NCI-H2196 (cell line): ENCODE measurements at regions not wholly inside any gene's neighbourhood (a gene's known extent, or its start where the extent isn't known, plus 50 kb on each side); places are given as distances from the start of the nearest gene placed in this dataset.
A peak's percentile ranks its signal among the peaks of the same experiment; 100 is the strongest.

ENCODE experiments used
- DNase-seq: peaks from one replicate; lab custom pipeline; 2025; ENCODE audit not compliant: unreplicated experiment; lab: John Stamatoyannopoulos, UW

DNA sequence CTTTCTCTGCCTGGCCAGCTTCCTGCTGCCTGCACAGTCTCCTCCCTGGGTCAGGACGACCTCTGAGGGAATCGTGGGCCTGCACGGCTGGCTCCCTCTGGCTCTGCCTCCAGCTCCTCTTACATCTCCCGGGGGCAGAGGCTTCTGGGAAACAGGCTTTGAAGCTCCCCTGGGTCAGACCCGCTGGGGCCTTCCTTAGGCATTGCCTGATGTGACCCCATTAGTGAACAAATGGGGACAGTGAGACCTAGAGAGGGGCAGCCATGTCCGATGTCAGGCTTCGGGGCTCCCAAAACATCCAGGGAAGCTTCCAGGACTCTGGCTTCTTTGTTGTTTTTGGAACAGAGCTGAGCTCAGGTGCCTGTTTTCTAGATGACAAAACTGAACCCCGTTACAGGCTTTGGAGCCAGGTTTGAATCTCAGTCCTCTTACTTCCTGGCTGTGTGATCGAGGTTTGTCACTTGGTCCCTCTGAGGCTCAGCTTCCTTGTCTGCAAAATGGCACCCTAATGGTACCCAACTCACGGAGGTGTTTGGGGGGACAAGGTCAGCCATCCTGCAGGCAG is 94.3 kb downstream of the CEBPB start:
- no peak for DNase-seq

DNA sequence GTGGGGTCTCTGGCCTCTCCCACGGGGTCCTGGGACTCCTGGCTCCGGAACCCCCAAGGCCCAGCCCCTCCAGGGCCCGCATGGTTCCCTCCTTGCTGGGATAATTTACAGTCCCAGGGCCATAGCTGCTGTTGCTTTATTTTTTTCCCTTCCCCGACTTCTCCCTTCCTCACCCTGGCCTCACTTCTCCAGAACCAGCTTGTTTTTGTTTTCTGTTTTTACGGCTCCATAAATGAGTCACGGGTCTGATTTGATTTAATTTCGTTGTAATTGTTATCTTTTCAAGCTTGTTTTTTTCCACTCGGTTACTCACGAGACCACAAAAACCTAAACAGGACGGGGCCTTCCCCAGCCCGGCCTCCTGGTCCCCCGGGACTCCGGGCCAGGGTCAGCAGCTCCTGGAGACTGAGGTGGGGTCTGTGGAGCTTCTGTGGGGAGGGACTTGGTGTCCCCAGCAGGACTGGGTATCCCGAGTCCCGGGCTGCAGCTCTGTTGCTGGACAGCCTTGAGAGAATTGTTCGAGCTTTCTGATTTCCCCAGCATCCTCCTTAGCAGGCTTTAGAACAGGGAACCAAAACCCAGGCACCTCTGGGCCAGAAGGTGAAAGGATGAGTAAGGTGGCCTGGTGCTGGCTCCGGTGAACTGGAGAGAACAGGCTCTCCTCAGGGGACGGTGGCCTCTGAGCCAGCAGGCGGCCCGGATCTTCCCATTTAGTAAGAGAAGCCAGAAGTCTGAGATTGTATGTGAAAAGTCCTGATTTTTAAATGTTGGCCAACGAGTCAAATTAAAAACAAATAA is 94.9 kb downstream of the CEBPB start:
- no peak for DNase-seq

DNA sequence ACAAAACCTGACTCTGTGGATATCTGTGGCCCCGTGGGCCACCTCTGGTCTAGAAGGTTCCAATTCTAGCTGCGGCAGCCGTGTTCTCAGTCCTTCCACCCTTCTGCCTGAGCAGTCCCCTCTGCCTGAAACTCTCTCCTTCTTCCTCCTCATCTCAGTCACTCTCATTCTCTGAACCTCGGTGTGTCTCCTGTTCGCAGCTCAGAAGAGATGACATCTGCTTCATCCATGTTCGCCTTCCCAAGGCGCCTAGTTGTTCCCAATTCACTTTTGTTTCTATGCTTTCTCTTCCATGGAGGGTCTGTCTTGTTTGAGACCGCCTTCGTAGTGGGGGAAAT is 95.5 kb downstream of the CEBPB start:
- DNase-seq = no peak

DNA sequence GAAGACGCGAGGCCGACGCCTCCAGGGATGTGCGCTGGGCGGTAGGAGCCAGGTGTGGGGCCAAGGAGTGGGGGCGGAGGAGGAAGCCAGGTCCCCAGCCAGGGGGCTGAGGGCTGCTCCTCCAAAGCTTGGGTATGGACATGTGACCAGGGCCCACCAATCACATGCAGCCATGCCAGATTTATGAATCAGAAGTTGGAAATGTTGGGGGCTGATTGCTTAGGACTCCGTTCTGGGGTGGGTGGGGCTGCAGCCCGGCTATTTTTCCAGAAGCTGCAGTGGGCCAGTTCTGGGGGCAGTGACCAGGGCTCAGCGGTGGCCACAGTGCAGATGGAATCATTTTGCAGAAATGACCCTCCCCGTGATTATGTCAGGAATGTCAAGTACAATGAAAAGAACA is 96.0 kb downstream of the CEBPB start:
- DNase-seq = no peak

DNA sequence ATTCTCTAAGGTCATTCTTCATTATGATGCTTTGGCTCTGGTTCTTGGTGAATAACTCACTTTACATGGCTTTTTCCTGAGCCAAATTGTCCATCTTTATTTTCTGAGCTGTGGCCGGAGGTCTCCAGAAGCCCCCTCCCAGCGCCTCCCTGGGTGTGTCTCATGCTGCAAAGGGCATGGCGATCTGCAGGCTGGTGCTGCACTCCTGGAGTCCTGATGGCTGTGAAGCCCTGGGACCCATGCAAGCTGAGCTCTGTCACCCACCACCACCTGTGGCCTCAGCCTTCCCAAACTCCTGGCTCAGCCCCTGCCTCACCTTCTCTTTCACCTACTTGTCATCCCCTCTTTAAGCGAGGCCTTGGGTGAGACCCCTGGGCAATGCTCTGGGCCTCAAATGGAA is 96.9 kb downstream of the CEBPB start:
- no peak for DNase-seq

DNA sequence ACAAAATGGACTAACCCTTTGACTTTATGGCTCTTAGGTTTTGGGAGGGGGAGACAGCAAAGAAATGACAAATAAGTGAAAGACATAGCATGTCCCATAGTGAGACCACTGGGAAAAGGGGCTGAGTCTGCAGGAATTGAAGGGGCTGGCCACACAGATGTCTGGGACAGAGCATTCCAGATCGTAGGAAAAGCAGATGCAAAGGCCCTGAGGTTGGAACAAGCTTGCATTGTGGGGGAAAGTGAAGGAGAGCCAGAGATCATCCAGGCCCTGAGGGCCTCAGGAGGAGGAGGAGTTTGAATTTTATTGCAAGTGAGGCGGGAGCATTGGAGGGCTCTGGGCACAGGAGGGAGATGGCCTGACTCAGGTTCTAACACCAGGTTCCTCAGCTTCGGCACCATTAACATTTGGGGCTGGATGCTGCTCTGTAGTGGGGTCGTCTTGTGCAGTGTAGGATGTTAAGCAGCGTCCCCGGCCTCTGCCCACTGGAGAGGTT is 97.5 kb downstream of the CEBPB start:
- DNase-seq = no peak

DNA sequence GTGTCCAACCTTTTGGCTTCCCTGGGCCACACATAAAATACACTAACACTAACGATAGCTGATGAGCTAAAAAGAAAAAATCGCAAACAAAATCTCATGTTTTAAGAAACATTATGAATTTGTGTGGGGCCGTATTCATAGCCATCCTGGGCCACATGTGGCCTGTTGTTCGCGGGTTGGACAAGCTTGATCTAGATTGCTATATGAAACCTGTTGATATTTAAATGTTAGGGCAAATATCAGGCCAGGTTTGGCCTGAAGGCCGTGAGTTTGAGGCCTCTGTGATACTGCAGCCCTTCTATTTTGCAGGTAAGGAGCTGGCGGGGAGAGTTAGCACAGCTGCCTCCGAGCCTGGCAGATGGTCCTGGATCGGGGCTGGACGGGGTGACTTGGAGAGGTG is 99.0 kb downstream of the CEBPB start:
- DNase-seq = no peak

DNA sequence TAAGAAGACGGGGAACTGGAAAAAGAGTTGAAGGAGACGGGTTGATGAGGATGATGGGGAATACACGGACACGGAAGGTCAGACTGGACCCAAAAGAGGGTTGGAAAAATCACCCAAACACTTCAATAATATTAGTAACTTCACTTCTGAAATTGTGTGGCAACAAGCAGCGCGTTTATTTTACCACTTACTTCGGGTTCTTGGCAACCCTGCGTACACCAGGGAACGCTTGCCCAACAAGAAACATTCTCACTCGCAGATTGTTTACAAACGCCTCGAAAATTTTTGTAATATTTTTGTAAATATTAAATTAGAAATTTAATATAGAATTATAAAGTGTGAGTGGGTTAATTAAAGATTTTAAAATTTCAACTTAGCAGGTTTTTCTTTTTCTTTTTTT is 99.5 kb downstream of the CEBPB start:
- no peak for DNase-seq

DNA sequence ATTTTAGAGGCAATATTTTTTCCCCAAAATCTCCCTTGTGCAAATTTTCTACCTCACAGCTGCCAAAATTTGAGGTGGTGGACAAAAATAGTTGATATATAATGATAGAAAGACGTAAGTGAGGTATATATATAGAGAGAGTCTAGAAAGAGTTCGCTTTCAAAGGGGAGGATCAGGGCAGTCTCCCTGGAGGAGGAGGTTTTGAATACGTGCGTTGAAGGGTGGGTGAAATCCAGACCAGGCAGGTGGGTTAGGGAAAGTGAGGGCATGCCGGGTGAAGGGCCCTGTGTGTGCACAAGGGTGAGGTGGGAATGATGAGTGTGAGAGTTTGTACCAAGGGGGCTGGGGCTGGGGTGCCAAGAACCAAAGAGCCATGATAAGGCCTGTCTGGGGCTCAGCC is 100.2 kb downstream of the CEBPB start:
- no peak for DNase-seq

DNA sequence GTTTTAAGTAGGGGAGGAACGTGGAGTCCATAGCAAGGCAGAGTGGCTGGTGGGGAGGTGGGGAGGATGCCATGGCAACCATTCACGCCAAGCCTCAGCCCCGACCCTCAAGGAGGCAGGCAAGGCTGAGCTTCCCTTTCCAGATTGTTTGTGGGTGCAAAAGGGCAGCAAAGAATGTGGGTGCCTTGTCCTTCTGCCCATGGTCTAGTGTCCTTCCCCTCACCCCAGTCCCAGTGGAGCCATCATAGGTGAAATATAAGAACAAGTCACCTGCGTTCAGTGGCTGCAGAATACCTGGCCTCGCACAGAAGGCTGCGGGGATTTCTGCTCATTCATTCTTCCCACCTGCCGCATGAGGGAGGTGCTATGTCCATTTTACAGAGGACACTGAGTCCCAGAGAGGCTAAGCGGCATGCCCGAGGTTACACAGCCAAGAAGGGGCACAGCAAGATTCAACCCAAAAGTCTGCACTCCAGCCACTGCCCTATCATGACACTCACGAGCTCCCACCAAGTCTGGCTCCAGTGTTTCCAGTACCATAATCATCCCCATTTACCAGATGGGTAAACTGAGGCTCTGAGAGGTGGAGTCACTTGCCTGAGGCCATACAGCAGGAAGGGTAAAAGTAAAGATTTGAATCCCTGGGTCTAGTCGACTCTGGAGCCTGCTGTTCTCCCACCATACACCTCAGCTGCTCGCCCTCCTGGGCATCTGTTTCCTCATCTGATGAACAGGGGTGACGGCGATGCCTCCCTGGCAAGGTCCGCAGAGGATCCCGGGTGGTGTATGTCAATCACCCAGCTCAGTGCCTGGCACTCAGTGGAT is 100.8 kb downstream of the CEBPB start:
- no peak for DNase-seq

DNA sequence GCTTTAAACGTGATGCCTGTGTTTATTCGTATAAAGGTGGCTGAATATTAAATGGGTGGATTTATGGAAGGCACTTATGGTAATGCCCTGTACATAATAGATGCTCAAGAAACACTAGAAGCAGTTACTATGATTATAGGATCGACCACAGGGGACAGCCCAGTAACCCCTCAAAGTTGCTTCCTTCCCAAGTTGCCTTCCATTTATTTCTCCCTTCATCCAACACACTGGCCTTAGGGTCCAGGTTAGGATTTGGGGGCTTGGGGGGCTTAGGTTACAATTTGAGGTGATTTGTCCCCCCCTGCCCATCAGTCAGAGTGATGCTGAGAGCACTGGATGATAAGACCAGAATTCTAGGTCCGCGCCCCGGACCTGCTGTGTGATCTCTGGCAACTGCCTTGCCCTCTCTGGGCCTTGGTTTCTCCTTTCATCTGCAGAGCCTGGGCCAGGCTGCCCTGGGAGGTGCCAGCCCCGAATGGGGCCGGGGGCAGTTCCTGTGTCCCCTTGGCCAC is 101.5 kb downstream of the CEBPB start:
- DNase-seq = no peak

DNA sequence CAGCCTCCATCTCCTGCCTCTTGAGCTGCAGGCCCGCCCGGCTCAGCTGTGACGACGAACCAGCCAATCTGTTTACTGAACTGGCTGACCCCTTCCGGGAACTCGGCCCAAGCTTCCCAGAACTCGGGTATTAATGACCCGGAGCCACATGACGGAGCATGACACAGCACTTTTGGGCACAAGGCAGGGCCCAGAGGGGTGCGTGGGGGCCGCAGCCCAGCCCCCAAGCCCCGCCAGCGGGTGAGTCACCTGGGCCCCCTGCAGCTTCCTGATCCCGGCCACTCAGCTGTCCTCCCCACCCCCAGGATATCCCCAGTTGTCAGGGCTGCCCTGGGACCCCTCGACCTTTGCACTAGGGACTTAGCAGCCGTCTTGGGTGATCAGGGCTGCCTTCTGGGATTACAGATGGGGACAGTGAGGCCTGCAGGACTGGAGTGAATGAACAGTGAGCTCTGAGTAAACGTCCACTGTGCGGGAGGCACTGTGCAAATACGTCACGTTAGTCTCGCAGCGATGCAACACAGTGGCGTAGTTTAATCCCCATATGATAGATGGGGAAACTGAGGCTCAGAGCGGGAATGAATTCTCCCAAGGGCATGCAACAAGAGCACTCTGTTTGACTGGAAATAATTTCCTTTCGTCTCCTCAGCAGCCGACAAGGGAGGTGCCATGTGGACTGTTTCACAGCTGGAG is 102.1 kb downstream of the CEBPB start:
- no peak for DNase-seq

DNA sequence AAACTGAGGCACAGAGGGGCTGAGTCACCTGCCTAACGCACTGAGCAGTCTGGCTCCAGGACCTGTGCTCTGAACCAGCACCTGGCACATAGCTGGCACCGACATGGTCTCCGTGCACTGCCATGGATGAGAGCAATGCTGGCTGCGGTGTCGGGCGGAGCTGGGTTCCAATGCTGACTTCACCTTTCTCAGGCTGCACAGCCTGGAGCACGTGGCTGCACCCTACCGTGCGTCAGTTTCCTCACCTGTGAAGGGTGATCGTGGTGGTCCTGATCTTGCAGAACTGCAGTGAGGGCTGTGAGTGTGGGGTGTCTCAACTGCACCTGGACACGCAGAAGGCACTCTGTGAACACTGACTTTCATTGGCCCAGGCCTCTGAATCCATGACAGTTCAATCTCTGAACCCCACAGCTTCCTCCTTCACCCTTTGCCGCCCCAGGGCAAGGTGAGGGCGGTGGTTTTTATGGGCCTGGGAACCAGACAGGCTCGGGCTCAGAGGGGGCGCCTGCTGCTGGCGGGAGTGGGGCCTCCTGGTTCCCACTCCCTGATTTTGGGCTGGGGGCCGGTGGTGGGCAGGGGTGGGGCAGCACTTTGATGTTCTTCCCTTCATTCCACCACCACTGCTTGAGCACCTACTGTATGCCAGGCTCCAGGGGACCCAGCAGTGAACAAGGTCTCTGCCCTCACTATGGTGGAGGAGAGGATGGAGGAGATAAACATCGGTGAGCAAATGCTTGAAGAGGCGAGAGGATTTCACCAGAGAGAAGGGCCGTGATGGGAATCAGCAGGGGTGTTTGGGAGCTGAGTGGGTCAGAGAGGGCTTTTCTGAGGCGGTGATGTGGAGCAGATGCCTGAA is 102.9 kb downstream of the CEBPB start:
- no peak for DNase-seq

DNA sequence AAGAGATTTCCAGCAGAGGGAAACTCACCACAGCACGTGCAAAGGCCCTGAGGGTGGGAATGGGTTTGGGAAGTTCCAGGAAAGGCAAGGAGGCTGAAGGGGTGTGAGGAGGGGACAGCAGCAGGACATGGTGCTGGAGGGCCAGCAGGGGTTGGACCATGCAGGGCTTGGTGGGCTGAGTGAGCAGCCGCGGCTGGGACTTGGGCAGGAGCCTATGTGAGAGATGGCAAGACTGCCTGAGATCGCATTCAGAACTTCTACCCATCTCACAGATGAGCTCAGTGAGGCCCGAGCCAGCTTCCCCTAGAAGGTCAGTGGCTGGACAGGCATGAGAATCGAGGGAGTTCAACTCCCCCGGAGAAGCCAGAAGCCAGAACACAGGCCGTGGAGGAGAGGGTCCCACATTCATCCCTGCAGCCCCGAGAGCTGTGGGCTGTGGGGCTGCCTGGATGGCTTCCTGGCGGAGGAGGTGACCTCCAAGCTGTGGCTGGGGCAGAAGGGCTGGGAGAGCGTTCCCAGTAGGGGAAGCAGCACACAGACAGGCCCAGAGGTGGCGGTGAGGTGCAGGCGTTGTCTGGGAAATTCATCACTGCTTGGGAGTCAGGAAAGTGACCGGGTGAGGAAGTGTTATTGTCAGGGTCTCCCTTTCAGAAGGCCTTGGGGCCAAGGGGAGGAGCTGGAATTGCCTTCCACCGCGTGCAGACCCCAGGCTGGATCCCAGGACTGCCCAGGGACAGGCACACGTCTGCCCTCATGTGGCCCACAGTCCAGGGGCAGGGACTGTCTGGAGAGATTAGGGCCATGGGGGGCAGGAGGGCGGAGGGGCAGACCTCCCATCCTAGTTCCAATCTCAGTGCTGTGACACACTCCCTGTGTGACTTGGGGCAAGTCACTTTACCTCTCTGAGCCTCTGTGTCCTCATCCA is 103.8 kb downstream of the CEBPB start:
- DNase-seq = no peak

DNA sequence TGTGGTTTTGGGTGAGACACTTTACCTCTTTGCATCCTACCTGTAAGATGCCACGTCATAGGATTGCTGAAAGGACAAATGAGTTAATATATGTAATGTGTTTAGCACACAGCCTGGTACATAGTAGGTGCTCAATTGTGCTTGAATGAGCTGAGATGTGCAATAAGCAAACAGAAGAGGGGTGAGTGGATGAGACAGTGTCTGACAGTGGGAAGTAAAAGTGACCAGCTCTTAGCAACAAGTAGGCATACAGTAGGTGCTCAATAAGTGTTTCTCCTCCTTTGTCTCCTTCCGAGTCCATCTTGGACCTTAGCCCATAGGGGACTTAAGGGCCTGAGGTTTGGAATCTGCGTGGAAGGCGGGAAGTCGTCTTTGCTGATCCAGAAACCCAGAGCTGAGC is 104.7 kb downstream of the CEBPB start:
- DNase-seq = no peak

DNA sequence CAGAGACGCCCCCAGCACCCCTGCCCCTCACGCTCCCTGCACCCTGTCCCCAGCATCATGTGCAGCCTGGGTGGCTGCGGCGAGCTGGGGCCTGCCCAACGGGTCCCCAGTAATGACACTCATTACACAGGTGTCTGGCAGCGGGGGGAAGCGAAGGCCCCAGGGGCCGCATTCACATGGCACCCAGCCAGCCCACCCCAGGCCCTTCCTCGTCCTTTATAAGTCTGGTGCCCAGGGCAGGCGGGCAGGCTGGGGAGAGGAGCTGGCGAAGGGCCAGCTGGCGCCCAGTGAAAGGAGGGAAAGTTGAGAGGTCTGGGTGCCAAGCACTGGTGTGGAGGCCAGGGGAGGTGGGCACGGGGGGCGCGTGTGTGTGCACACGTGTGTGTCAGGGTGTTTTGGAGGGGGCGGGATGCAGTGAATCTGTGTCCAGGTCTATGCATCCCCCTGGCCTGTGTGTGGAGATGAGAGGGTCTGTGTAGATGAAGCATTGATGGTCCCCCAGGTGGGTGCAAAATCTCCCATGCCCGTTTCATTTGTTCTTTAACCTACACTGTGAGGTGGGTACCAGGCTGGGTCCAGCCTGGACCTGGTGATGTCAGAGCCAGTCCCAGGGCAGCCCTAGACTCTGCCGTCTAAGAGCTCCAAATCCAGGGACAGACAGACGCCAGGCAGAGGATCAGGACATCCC is 105.3 kb downstream of the CEBPB start:
- DNase-seq = peak; percentile 30

DNA sequence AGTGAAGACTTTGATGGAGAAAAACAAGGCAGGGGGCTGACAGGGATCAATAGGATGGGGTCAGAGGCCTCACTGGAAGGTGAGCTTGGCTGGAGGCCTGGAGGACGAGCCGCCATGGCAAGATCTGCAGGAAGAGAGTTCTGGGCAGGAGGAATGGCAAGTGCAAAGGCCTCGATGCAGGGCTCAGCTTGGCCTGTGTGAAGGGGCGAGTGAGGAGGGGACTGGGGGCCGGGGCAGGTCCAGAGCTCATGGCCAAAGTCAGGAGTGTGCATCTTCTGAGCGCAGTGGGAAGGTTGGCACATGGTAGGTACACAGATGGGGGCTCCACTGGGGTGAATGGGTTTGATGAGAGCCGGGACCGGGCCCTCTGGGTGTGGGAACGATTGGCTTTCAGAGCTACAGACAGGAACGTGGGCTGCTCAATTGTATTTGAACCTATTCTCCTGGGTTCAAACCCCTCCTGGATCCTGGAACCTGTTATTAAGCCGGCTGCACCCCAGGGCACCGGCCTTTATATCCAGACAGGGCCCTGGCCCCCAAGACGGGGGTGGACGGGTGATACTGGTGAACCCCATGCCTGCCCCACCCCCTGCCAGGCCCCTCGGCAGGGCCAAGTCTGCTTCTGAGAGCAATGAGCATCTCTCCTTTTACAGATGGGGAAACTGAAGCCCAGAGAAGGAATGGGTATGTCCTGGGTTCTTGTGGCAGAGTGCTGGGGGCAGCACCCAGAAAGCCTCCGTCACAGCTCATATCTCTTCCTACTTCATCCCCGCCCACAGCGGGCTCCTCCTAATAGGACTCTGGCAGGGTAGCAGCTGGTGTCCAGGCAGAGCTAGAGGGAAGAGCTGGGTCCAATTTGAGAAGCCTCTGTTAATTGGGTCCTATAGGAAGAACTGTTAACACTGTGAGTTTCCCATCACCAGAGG is 106.1 kb downstream of the CEBPB start:
- no peak for DNase-seq
